Central memory CD8-positive, alpha-beta T cell (primary cell): ENCODE measurements at regions not wholly inside any gene's neighbourhood (a gene's known extent, or its start where the extent isn't known, plus 50 kb on each side); places are given as distances from the start of the nearest gene placed in this dataset.
"Not testable (repeated sequence)": the region's sequence is repeated elsewhere in the genome, so short reads cannot be mapped to it uniquely, and the experiment has no call there.

ENCODE experiments used
- ATAC-seq: fragments of 150-1000 bp; cut with Tn5 transposase; replicated peaks from 2 replicates; pipeline ENCODE4 v1.10.0; 2022; ENCODE audit warnings: mild to moderate bottlenecking, moderate FRiP score, moderate number of reproducible peaks; ENCODE audit not compliant: poor library complexity, severe bottlenecking; ENCODE audit errors: extremely low read depth
- DNase-seq, 2 donors: peaks; one replicate each; pipeline ENCODE4 v3.0.0; 2021; ENCODE audit warnings: low spot score in 2 of 2
- H3K27ac Mint-ChIP-seq: one replicate; pipeline ENCODE4 v1.8.0; 2022; ENCODE audit warnings: low read depth, mild to moderate bottlenecking, moderate library complexity, mixed read lengths
- H3K27me3 Mint-ChIP-seq: one replicate; pipeline ENCODE4 v1.8.0; 2022; ENCODE audit warnings: mixed read lengths
- H3K36me3 Mint-ChIP-seq: one replicate; pipeline ENCODE4 v1.8.0; 2022; ENCODE audit warnings: mild to moderate bottlenecking, moderate library complexity, mixed read lengths; ENCODE audit not compliant: insufficient read depth
- H3K4me1 Mint-ChIP-seq: one replicate; pipeline ENCODE4 v1.8.0; 2022; ENCODE audit warnings: mixed read lengths
- H3K4me3 Mint-ChIP-seq: one replicate; pipeline ENCODE4 v1.8.0; 2022; ENCODE audit warnings: mild to moderate bottlenecking, moderate library complexity, mixed read lengths
- H3K9me3 Mint-ChIP-seq: one replicate; pipeline ENCODE4 v1.8.0; 2022; ENCODE audit warnings: mixed read lengths

GRCh38 chr3:88747145-88747544 lies 360.3 kb upstream of the EPHA3 start:
- DNase-seq, H3K4me3 Mint-ChIP-seq, H3K36me3 Mint-ChIP-seq, H3K4me1 Mint-ChIP-seq, H3K27me3 Mint-ChIP-seq, ATAC-seq, H3K27ac Mint-ChIP-seq: not testable (repeated sequence)
- H3K9me3 Mint-ChIP-seq = peaks cover 35% of the 10 kb centered on the region

- DNase-seq = no peak
- no peaks in the 10 kb centered on the region for H3K4me1 Mint-ChIP-seq
- no peak overlapping the region for H3K27ac Mint-ChIP-seq
- H3K27me3 Mint-ChIP-seq = no peaks in the 10 kb centered on the region
- peaks cover 2% of the 10 kb centered on the region for H3K36me3 Mint-ChIP-seq
- no peak for ATAC-seq
- H3K9me3 Mint-ChIP-seq = peaks cover 16% of the 10 kb centered on the region
- H3K4me3 Mint-ChIP-seq = no peak overlapping the region
These were observed 348.7 kb upstream of the EPHA3 start for GRCh38 chr3:88758676-88759075.

- DNase-seq (no peak), ATAC-seq (no peak)
- Mint-ChIP-seq H3K4me1 (no peaks in the 10 kb centered on the region), H3K9me3 (peaks cover 25% of the 10 kb centered on the region), H3K4me3 (no peak overlapping the region), H3K27ac (no peak overlapping the region), H3K27me3 (no peaks in the 10 kb centered on the region), H3K36me3 (peaks cover 5% of the 10 kb centered on the region)
These were observed 339.7 kb upstream of the EPHA3 start for GRCh38 chr3:88767746-88768145.

- no peaks in the 10 kb centered on the region for H3K4me1 Mint-ChIP-seq
- H3K27ac Mint-ChIP-seq = no peak overlapping the region
- ATAC-seq = no peak
These were observed 333.7 kb upstream of the EPHA3 start for GRCh38 chr3:88773766-88774165.

GRCh38 chr3:88775026-88775690 lies 332.3 kb upstream of the EPHA3 start:
- ATAC-seq = no peak
- no peak for DNase-seq
- H3K4me1 Mint-ChIP-seq = no peaks in the 10 kb centered on the region
- H3K36me3 Mint-ChIP-seq = no peaks in the 10 kb centered on the region
- no peaks in the 10 kb centered on the region for H3K27me3 Mint-ChIP-seq
- H3K9me3 Mint-ChIP-seq = peaks cover 32% of the 10 kb centered on the region
- H3K4me3 Mint-ChIP-seq = no peak overlapping the region
- no peak overlapping the region for H3K27ac Mint-ChIP-seq

More at GRCh38 chr3:88773766-88774165, 333.7 kb upstream of the EPHA3 start:
- Mint-ChIP-seq H3K9me3 (peaks cover 41% of the 10 kb centered on the region), H3K4me3 (no peak overlapping the region), H3K36me3 (no peaks in the 10 kb centered on the region), H3K27me3 (no peaks in the 10 kb centered on the region)
- DNase-seq = no peak

GRCh38 chr3:88779482-88779881 lies 327.9 kb upstream of the EPHA3 start:
- H3K27me3 Mint-ChIP-seq = no peaks in the 10 kb centered on the region
- peaks cover 26% of the 10 kb centered on the region for H3K9me3 Mint-ChIP-seq
- no peak for ATAC-seq
- DNase-seq = no peak
- no peak overlapping the region for H3K4me3 Mint-ChIP-seq
- no peak overlapping the region for H3K27ac Mint-ChIP-seq
- H3K4me1 Mint-ChIP-seq = no peaks in the 10 kb centered on the region
- H3K36me3 Mint-ChIP-seq = no peaks in the 10 kb centered on the region

- no peaks in the 10 kb centered on the region for H3K4me1 Mint-ChIP-seq
- no peaks in the 10 kb centered on the region for H3K36me3 Mint-ChIP-seq
- H3K27me3 Mint-ChIP-seq = no peaks in the 10 kb centered on the region
- no peak overlapping the region for H3K27ac Mint-ChIP-seq
- ATAC-seq = no peak
- H3K9me3 Mint-ChIP-seq = peaks cover 23% of the 10 kb centered on the region
- DNase-seq = no peak
- no peak overlapping the region for H3K4me3 Mint-ChIP-seq
These were observed 322.5 kb upstream of the EPHA3 start for GRCh38 chr3:88784925-88785324.

- ATAC-seq = no peak
- Mint-ChIP-seq H3K36me3 (no peaks in the 10 kb centered on the region), H3K9me3 (peaks cover 26% of the 10 kb centered on the region), H3K4me1 (no peaks in the 10 kb centered on the region), H3K4me3 (no peak overlapping the region), H3K27ac (no peak overlapping the region), H3K27me3 (no peaks in the 10 kb centered on the region)
- DNase-seq = no peak
These were observed 321.6 kb upstream of the EPHA3 start for GRCh38 chr3:88785841-88786240.

- DNase-seq (no peak), ATAC-seq (no peak)
- H3K36me3 Mint-ChIP-seq = no peaks in the 10 kb centered on the region
- H3K27ac Mint-ChIP-seq = no peak overlapping the region
- no peak overlapping the region for H3K4me3 Mint-ChIP-seq
- H3K27me3 Mint-ChIP-seq = no peaks in the 10 kb centered on the region
- no peaks in the 10 kb centered on the region for H3K4me1 Mint-ChIP-seq
- H3K9me3 Mint-ChIP-seq = peaks cover 39% of the 10 kb centered on the region
These were observed 311.9 kb upstream of the EPHA3 start for GRCh38 chr3:88795503-88795902.

- Mint-ChIP-seq H3K27ac (no peak overlapping the region), H3K36me3 (no peaks in the 10 kb centered on the region), H3K9me3 (peaks cover 20% of the 10 kb centered on the region), H3K27me3 (no peaks in the 10 kb centered on the region), H3K4me1 (no peaks in the 10 kb centered on the region), H3K4me3 (no peak overlapping the region)
- DNase-seq (no peak), ATAC-seq (no peak)
These were observed 299.8 kb upstream of the EPHA3 start for GRCh38 chr3:88807491-88808105.

GRCh38 chr3:88809993-88810392 lies 297.4 kb upstream of the EPHA3 start:
- H3K36me3 Mint-ChIP-seq = no peaks in the 10 kb centered on the region
- peaks cover 15% of the 10 kb centered on the region for H3K9me3 Mint-ChIP-seq
- H3K27me3 Mint-ChIP-seq = no peaks in the 10 kb centered on the region
- H3K27ac Mint-ChIP-seq = no peak overlapping the region
- H3K4me3 Mint-ChIP-seq = no peak overlapping the region
- DNase-seq = no peak
- H3K4me1 Mint-ChIP-seq = no peaks in the 10 kb centered on the region
- no peak for ATAC-seq

- Mint-ChIP-seq H3K27ac (no peak overlapping the region), H3K9me3 (peaks cover 15% of the 10 kb centered on the region), H3K27me3 (no peaks in the 10 kb centered on the region), H3K4me3 (no peak overlapping the region), H3K4me1 (no peaks in the 10 kb centered on the region), H3K36me3 (no peaks in the 10 kb centered on the region)
- DNase-seq (no peak), ATAC-seq (no peak)
These were observed 297.0 kb upstream of the EPHA3 start for GRCh38 chr3:88810455-88810854.

- H3K27me3 Mint-ChIP-seq = no peaks in the 10 kb centered on the region
- H3K4me1 Mint-ChIP-seq = no peaks in the 10 kb centered on the region
- H3K36me3 Mint-ChIP-seq = no peaks in the 10 kb centered on the region
- no peak overlapping the region for H3K27ac Mint-ChIP-seq
- peaks cover 15% of the 10 kb centered on the region for H3K9me3 Mint-ChIP-seq
- DNase-seq = no peak
- ATAC-seq = no peak
- no peak overlapping the region for H3K4me3 Mint-ChIP-seq
These were observed 296.3 kb upstream of the EPHA3 start for GRCh38 chr3:88811096-88811495.
